ENCODE measurements at regions not wholly inside any gene's neighbourhood (a gene's known extent, or its start where the extent isn't known, plus 50 kb on each side); places are given as distances from the start of the nearest gene placed in this dataset.

DNA sequence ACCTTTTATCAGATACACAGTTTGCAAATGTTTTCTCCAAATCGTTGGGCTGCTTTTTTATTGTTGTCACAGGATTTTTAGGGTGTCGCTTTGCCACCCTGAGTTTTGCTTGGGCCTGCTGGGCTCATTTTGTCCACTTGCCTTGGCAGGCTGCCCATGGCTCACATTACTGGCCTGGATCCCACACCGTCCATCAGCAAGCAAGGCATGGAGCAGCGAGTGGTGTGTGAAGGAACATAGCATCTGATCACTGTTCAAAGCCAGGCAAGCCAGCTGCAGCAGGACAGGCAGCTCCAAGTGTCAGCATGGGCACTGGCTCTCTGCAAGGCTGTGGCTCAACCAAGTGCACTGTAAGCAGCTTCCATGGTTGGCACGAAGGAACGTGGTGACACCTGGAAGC lies 261.4 kb upstream of the TECRL start:
- TF ChIP-seq RFX5 (IDR thresholded peaks at IDR 0.05; ENCODE audit: low read depth, low read length) (no peak), CTCF (conservative IDR thresholded peaks at IDR 0.05; ENCODE audit: low read depth, low read length) (no peak), POLR2A (IDR thresholded peaks at IDR 0.05; ENCODE audit: low read depth, low read length) (no peak), CEBPB (IDR thresholded peaks at IDR 0.05; ENCODE audit: low read depth, low read length) (no peak)

Measured in IMR-90 (cell line).